ENCODE measurements at regions not wholly inside any gene's neighbourhood (a gene's known extent, or its start where the extent isn't known, plus 50 kb on each side); places are given as distances from the start of the nearest gene placed in this dataset.

- ChIA-PET POLR2A (no interaction called here), CTCF (interaction anchor here (1.0 kb wide), 1 partner anchor 35 kb away, joined by 5 read pairs; no protein-coding TSS in a partner anchor), RAD21 (ENCODE audit: low non-redundant PET in 1 of 2, low total read pairs in 2 of 2, uncharacterized antibody in 2 of 2, unreplicated experiment in 2 of 2) (no interaction called here)
- Histone ChIP-seq H4K20me1 (ENCODE audit: insufficient read depth) (no peaks in the 10 kb centered on the region), H3K4me2 (ENCODE audit: low read length) (no peak overlapping the region), H3K27me3 (ENCODE audit: insufficient read depth, low read length) (no peaks in the 10 kb centered on the region), H3K9me2 (ENCODE audit: insufficient read depth) (no peaks in the 10 kb centered on the region), H3K9me3 (ENCODE audit: control insufficient read depth in 1 of 2, insufficient read depth in 1 of 2, low read depth in 1 of 2, low read length in 2 of 2) (no peaks in the 10 kb centered on the region), H2AFZ (ENCODE audit: low read depth, low read length, poor library complexity, severe bottlenecking) (no peak overlapping the region), H3K4me1 (ENCODE audit: control insufficient read depth in 1 of 2, insufficient read depth in 2 of 2, low read length in 2 of 2) (peaks cover 0 to 8% of the 10 kb centered on the region in 2 experiments; a peak in 1 of 4 replicates), H3K27ac (ENCODE audit: low read depth, low read length) (no peak overlapping the region), H3K79me2 (ENCODE audit: insufficient read depth, low read length) (no peaks in the 10 kb centered on the region), H3K9ac (ENCODE audit: low read length) (no peak overlapping the region), H3K36me3 (ENCODE audit: control insufficient read depth in 1 of 2, insufficient read depth in 2 of 2, low read length in 2 of 2) (no peaks in the 10 kb centered on the region), H3K4me3 (replicated peaks in 1 of 2; ENCODE audit: low read depth in 1 of 2, low read length in 2 of 2) (no peak overlapping the region)
- TF ChIP-seq SP1 (IDR thresholded peaks at IDR 0.05; ENCODE audit: low read depth) (no peak), EGR1 (IDR thresholded peaks at IDR 0.05; ENCODE audit: low read depth) (no peak), JUND (IDR thresholded peaks at IDR 0.05) (no peak), CBX3 (IDR thresholded peaks at IDR 0.05; ENCODE audit: low read depth) (no peak), FOSL1 (IDR thresholded peaks at IDR 0.05; ENCODE audit: low read depth) (no peak), ZBTB33 (IDR thresholded peaks at IDR 0.05; ENCODE audit: extremely low read depth, insufficient replicate concordance, low read length) (no peak), POLR2AphosphoS5 (IDR thresholded peaks at IDR 0.05; ENCODE audit: low read depth, low read length) (no peak), EZH2phosphoT487 (IDR thresholded peaks at IDR 0.05; ENCODE audit: borderline replicate concordance) (no peak), ZNF274 (IDR thresholded peaks at IDR 0.05; ENCODE audit: low read depth, low read length) (no peak), REST (IDR thresholded peaks at IDR 0.05; ENCODE audit: low read depth) (no peak), MAX (IDR thresholded peaks at IDR 0.05) (no peak), SIN3A (IDR thresholded peaks at IDR 0.05; ENCODE audit: low read depth) (no peak), SRF (IDR thresholded peaks at IDR 0.05; ENCODE audit: low read depth) (no peak), POLR2A (IDR thresholded peaks at IDR 0.05; ENCODE audit: borderline replicate concordance, extremely low read depth, insufficient read depth, insufficient read length) (no peak), ATF3 (IDR thresholded peaks at IDR 0.05) (no peak), CEBPB (IDR thresholded peaks at IDR 0.05; ENCODE audit: low read depth) (no peak), TCF7L2 (IDR thresholded peaks at IDR 0.05; ENCODE audit: borderline replicate concordance, extremely low read depth, insufficient read depth, insufficient read length) (no peak), ZFX (IDR thresholded peaks at IDR 0.05) (no peak), EZH2 (IDR thresholded peaks at IDR 0.05) (no peak), YY1 (IDR thresholded peaks at IDR 0.05; ENCODE audit: extremely low read depth, insufficient replicate concordance, low read depth, low read length) (no peak)
- BruUV-seq (replicated peaks): no TSS peak
- intact Hi-C loops (cut with micrococcal nuclease): no loop called here
- DNase-seq (ENCODE audit: low read depth, low spot score) (no peak), ATAC-seq (no peak)
These were observed 308.0 kb downstream of the MATN1 start for GRCh38 chr1:30415171-30415940.

All from HCT116 (cell line).